ENCODE measurements at regions not wholly inside any gene's neighbourhood (a gene's known extent, or its start where the extent isn't known, plus 50 kb on each side); places are given as distances from the start of the nearest gene placed in this dataset.

DNA sequence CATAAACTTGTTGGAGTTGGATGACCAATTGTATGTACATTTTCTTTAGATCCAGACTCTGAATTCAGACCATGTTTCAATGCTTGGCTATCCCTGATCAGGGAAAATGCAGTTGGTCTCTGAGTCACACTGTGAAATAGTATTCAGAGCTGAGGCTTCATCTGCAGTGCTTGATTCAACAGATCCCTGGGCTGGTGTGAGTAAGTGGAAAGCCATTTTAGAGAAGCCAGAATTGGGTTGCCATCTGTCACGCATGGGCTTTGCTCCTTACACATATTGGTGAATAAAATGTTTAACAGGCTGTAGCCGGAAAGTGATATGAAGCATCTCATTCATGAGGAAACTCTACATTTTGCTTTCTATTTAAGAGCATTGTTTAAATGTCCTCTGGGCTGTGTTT lies 50.0 kb upstream of the ACYP2 start:
- WGBS, 5 donors, result 81 to 97% (median 91%) methylated on average over 2 of the region's 2 CpGs
- TF ChIP-seq, protein P1, sequence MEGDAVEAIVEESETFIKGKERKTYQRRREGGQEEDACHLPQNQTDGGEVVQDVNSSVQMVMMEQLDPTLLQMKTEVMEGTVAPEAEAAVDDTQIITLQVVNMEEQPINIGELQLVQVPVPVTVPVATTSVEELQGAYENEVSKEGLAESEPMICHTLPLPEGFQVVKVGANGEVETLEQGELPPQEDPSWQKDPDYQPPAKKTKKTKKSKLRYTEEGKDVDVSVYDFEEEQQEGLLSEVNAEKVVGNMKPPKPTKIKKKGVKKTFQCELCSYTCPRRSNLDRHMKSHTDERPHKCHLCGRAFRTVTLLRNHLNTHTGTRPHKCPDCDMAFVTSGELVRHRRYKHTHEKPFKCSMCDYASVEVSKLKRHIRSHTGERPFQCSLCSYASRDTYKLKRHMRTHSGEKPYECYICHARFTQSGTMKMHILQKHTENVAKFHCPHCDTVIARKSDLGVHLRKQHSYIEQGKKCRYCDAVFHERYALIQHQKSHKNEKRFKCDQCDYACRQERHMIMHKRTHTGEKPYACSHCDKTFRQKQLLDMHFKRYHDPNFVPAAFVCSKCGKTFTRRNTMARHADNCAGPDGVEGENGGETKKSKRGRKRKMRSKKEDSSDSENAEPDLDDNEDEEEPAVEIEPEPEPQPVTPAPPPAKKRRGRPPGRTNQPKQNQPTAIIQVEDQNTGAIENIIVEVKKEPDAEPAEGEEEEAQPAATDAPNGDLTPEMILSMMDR (IDR thresholded peaks at IDR 0.05 in 8 of 11, conservative IDR thresholded peaks at IDR 0.05 in 3 of 11), result no peak
- no peak for TF ChIP-seq POLR2A (IDR thresholded peaks at IDR 0.05)
- no peak for TF ChIP-seq POLR2AphosphoS5 (IDR thresholded peaks at IDR 0.05)
- H3K9me3 ChIP-seq, result no peaks in the 10 kb centered on the region

DNA sequence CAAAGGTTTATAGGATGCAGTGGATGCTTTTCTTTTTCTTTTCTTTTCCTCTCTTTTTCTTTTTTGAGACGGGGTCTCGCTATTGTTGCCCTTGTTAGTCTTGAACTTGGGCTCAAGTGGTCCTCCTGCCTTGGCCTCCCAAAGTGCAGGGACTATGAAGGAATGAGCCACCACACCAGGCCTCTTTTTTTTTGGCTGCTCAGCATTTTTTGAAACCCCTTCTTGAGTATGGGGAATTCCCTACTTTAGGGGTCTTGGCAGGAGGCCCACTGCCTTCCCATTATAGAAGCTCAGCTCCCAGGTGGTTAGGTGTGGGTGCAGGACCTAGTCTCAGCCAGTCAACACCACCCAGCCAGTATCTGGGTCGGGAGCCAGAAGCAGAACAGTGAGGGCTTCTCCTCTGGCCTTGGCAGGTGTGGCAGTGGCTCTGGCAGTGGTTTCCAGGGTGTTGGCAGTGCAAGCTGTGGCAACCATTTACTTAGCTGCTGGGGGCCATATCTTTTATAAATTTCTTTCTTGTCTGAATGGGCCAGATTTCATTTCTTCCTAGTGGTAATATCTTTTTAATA lies 51.4 kb upstream of the ACYP2 start:
- WGBS, 5 donors, result 75 to 95% (median 90%) methylated on average over 3 of the region's 3 CpGs
- TF ChIP-seq, protein P1 (IDR thresholded peaks at IDR 0.05 in 8 of 11, conservative IDR thresholded peaks at IDR 0.05 in 3 of 11), result no peak
- TF ChIP-seq POLR2A (IDR thresholded peaks at IDR 0.05) (no peak), POLR2AphosphoS5 (IDR thresholded peaks at IDR 0.05) (no peak)
- no peak for DNase-seq
- no peak overlapping the region for H3K4me3 ChIP-seq
- no peaks in the 10 kb centered on the region for H3K27me3 ChIP-seq (replicated peaks in 1 of 7)
- no peak overlapping the region for H3K27ac ChIP-seq
- intact Hi-C loops (cut with DNase I; ENCODE audit: low total_unique reads), result no loop called here
- peaks cover 0 to 2% (median 0%) of the 10 kb centered on the region in 8 donors for H3K9me3 ChIP-seq
- no peaks in the 10 kb centered on the region for H3K36me3 ChIP-seq
- H3K4me1 ChIP-seq, result peaks cover 0 to 7% (median 0%) of the 10 kb centered on the region in 6 donors

More for the DNA sequence above, 50.0 kb upstream of the ACYP2 start:
- H3K36me3 ChIP-seq, result no peaks in the 10 kb centered on the region
- H3K4me3 ChIP-seq, result no peak overlapping the region
- peaks cover 0 to 7% (median 0%) of the 10 kb centered on the region in 6 donors for H3K4me1 ChIP-seq
- no peaks in the 10 kb centered on the region for H3K27me3 ChIP-seq (replicated peaks in 1 of 7)
- H3K27ac ChIP-seq, result no peak overlapping the region
- DNase-seq, result no peak
- intact Hi-C loops (cut with DNase I; ENCODE audit: low total_unique reads), result no loop called here

DNA sequence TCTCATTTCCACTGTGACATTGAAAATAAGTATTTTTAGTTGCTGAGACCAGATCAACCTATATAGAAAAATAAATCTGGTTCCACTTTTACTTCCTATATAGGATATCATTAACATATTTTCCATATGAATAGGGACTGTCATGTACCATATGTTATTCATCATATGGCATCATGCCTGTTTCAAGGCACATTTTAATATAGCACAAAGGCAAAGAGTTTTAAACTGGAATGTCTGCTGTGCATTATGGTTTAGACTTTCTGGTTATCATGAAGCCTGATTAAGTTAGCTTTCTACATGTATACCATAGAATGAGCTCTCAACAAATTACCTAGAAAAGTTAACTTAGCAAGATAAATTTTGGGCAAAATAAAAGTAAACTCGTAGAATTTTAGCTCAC lies 53.0 kb upstream of the ACYP2 start:
- intact Hi-C loops (cut with DNase I; ENCODE audit: low total_unique reads), result no loop called here
- WGBS, 5 donors, result 54 to 85% (median 72%) methylated on average over 1 of the region's 1 CpG
- Histone ChIP-seq H3K36me3 (no peaks in the 10 kb centered on the region), H3K9me3 (peaks cover 0 to 5% (median 0%) of the 10 kb centered on the region in 8 donors), H3K4me1 (peaks cover 0 to 7% (median 0%) of the 10 kb centered on the region in 6 donors), H3K27me3 (replicated peaks in 1 of 7) (no peaks in the 10 kb centered on the region), H3K27ac (peak overlapping the region in 5 of 8 donors; percentile 3 to 49 (median 16)), H3K4me3 (no peak overlapping the region)
- TF ChIP-seq POLR2A (IDR thresholded peaks at IDR 0.05) (no peak), POLR2AphosphoS5 (IDR thresholded peaks at IDR 0.05) (no peak)
- TF ChIP-seq, protein P1 (IDR thresholded peaks at IDR 0.05 in 8 of 11, conservative IDR thresholded peaks at IDR 0.05 in 3 of 11), result no peak
- DNase-seq, result no peak

DNA sequence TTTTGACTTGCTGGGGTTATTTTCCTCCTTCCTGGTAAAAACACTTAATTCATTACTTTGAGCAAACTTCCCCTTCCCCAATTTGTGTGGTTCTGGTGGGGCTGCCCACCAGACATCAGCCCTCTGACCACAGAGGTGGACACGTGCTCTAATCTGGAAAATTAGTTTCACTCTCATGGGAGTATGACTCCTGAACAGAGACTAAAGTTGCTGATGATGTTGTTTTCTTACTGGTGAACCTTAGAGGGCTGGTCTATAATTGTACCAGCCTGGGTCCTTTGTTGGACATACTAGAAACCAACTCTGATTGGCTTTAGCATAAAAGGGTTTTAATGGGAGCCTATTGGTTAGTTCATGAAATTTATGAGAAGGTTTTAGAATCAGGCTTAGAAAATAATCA lies 54.1 kb upstream of the ACYP2 start:
- no peaks in the 10 kb centered on the region for H3K27me3 ChIP-seq (replicated peaks in 1 of 7)
- H3K36me3 ChIP-seq, result no peaks in the 10 kb centered on the region
- TF ChIP-seq POLR2A (IDR thresholded peaks at IDR 0.05), result no peak
- TF ChIP-seq, protein P1 (IDR thresholded peaks at IDR 0.05 in 8 of 11, conservative IDR thresholded peaks at IDR 0.05 in 3 of 11), result no peak
- TF ChIP-seq POLR2AphosphoS5 (IDR thresholded peaks at IDR 0.05), result no peak
- peaks cover 0 to 5% (median 0%) of the 10 kb centered on the region in 8 donors for H3K9me3 ChIP-seq
- intact Hi-C loops (cut with DNase I; ENCODE audit: low total_unique reads), result no loop called here
- WGBS, 5 donors, result 45 to 81% (median 60%) methylated on average over 1 of the region's 1 CpG
- H3K4me3 ChIP-seq, result no peak overlapping the region
- H3K4me1 ChIP-seq, result peaks cover 0 to 7% (median 0%) of the 10 kb centered on the region in 6 donors
- H3K27ac ChIP-seq, result peak overlapping the region in 1 of 8 donors; percentile 15
- no peak for DNase-seq
